GM12872 (cell line): ENCODE measurements at regions not wholly inside any gene's neighbourhood (a gene's known extent, or its start where the extent isn't known, plus 50 kb on each side); places are given as distances from the start of the nearest gene placed in this dataset.

Experiments used
- TF ChIP-seq, protein P1 (sequence below): IDR thresholded peaks from 3 replicates; pipeline ENCODE4 v1.5.1; 2011; ENCODE audit warnings: low read depth, mild to moderate bottlenecking, low read length, moderate library complexity; ENCODE audit not compliant: insufficient read depth

- TF ChIP-seq, protein P1, sequence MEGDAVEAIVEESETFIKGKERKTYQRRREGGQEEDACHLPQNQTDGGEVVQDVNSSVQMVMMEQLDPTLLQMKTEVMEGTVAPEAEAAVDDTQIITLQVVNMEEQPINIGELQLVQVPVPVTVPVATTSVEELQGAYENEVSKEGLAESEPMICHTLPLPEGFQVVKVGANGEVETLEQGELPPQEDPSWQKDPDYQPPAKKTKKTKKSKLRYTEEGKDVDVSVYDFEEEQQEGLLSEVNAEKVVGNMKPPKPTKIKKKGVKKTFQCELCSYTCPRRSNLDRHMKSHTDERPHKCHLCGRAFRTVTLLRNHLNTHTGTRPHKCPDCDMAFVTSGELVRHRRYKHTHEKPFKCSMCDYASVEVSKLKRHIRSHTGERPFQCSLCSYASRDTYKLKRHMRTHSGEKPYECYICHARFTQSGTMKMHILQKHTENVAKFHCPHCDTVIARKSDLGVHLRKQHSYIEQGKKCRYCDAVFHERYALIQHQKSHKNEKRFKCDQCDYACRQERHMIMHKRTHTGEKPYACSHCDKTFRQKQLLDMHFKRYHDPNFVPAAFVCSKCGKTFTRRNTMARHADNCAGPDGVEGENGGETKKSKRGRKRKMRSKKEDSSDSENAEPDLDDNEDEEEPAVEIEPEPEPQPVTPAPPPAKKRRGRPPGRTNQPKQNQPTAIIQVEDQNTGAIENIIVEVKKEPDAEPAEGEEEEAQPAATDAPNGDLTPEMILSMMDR, result no peak
Observed at GRCh38 chr12:98372340-98373024, 142.9 kb upstream of the TMPO start.

DNA sequence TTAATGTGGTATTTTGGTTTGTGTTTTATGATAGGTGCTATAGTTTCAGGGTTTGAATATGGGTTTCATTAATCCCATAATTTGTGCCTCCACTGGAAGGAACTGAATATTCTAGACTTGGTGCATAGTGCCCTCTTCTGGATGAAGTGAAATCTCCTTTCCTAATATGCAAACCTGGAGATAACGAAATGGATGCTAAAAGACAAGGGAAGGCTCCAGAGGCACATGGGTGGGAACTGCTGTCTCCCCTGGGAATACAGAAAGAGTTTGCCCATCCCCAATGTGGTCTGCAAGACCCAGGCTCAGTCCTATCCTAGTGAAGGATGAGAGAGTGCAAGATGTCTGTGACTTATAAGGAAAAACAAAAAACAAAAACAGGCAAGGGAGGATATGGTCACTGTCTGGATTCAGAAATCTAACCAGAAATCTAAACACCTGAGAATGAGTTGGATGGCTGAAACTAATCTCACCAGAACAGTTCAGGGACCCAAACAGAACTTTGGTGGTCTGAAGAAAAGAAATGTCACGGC, 142.3 kb upstream of the TMPO start:
- TF ChIP-seq, protein P1, result peak; percentile 64

DNA sequence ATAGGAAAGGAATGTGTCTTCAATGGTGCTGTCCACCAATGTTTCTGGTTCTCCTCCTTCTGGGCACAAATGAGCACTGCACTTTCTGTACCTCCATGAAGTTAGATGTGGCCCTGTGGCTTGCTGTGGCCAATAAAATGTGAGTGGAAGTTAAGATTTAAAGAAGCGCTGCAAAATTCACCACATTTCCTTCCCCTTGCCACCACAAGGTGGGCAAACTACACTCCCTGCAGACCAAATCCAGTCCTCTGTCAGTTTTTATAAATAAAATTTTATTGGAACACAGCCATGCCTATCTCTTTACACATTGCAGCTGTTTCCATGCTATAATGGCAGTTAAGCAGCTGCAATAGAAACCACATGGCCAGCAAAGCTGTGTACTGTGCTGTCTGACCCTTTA, 141.4 kb upstream of the TMPO start:
- TF ChIP-seq, protein P1, result peak; percentile 36; the same call in 1 of the 3 replicates

- TF ChIP-seq, protein P1, result no peak
Observed at GRCh38 chr12:98379106-98379505, 136.3 kb upstream of the TMPO start.

- TF ChIP-seq, protein P1, result no peak
Observed at GRCh38 chr12:98385641-98386040, 129.7 kb upstream of the TMPO start.

- TF ChIP-seq, protein P1, result no peak
Observed at GRCh38 chr12:98387444-98387843, 127.9 kb upstream of the TMPO start.

GRCh38 chr12:98388126-98388525, 127.3 kb upstream of the TMPO start:
- TF ChIP-seq, protein P1, result no peak
